GM23338 (cell line): ENCODE measurements at regions not wholly inside any gene's neighbourhood (a gene's known extent, or its start where the extent isn't known, plus 50 kb on each side); places are given as distances from the start of the nearest gene placed in this dataset.

Experiments used
- EZH2 ChIP-seq: fragments of 200-600 bp; sonication (generic); IDR thresholded peaks from one replicate; pipeline ENCODE4 v1.8.0; 2017; ENCODE audit warnings: antibody characterized with exemption, mild to moderate bottlenecking, low read depth; ENCODE audit not compliant: unreplicated experiment
- POLR2AphosphoS5 ChIP-seq: IDR thresholded peaks from 2 replicates; pipeline ENCODE4 v1.6.1; 2016; ENCODE audit warnings: antibody characterized with exemption, low read depth
- REST ChIP-seq: IDR thresholded peaks from one replicate; pipeline ENCODE4 v1.6.1; 2018; ENCODE audit warnings: antibody characterized with exemption; ENCODE audit not compliant: unreplicated experiment
- TF ChIP-seq, protein P1 (sequence below), 2 experiments: fragments of 200-600 bp in 1 of 2; sonication (generic) in 1 of 2; conservative IDR thresholded peaks; 2 replicates each; pipeline versions ENCODE4 v1.5.1 to v1.6.1; 2016 to 2017; ENCODE audit warnings: antibody characterized with exemption in 2 of 2, low read depth in 2 of 2, mild to moderate bottlenecking in 2 of 2, moderate library complexity in 1 of 2

DNA sequence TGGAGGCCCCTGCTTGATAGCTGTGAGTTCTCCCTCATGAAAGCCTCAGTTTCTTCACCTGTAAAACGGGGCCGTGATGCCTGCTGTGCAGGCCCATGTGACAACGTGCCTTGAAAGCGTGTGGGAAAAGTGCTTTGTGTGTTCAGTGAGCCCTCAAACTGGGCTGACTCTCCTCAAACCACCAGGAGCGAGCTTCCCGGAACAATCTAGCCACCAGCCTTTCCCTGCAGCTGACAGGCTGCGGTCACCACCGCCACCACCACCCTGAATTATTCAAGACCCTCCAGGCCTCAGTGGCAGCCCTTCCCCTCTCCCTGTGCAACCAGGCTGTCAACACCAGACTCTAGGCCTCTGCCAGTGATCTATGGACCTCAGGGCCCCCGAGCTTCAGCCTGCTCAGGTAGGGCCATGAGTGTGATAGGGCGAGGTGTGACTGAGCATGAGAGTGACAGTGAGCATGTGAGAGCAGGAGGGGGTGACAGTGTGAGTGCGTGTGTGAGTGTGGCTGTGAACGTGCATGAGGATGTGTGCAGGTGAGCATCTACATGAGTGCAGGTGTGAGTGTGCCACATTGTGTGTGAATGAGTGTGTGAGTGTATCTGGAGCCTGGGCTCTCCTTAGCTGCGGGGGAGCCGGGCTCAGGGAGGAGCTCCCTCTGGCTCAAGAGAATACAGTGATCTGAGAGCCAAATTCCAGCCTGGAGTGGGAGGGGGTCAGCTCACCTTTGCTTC lies 53.3 kb upstream of the PSD2 start:
- TF ChIP-seq, protein P1, sequence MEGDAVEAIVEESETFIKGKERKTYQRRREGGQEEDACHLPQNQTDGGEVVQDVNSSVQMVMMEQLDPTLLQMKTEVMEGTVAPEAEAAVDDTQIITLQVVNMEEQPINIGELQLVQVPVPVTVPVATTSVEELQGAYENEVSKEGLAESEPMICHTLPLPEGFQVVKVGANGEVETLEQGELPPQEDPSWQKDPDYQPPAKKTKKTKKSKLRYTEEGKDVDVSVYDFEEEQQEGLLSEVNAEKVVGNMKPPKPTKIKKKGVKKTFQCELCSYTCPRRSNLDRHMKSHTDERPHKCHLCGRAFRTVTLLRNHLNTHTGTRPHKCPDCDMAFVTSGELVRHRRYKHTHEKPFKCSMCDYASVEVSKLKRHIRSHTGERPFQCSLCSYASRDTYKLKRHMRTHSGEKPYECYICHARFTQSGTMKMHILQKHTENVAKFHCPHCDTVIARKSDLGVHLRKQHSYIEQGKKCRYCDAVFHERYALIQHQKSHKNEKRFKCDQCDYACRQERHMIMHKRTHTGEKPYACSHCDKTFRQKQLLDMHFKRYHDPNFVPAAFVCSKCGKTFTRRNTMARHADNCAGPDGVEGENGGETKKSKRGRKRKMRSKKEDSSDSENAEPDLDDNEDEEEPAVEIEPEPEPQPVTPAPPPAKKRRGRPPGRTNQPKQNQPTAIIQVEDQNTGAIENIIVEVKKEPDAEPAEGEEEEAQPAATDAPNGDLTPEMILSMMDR (conservative IDR thresholded peaks at IDR 0.05; ENCODE audit: low read depth in 2 of 2): no peak
- TF ChIP-seq POLR2AphosphoS5 (no peak), REST (no peak), EZH2 (no peak)
